ENCODE measurements at regions not wholly inside any gene's neighbourhood (a gene's known extent, or its start where the extent isn't known, plus 50 kb on each side); places are given as distances from the start of the nearest gene placed in this dataset.

GRCh38 chr15:70172124-70172523, 74.4 kb upstream of the TLE3 start:
- TF ChIP-seq, protein P1, sequence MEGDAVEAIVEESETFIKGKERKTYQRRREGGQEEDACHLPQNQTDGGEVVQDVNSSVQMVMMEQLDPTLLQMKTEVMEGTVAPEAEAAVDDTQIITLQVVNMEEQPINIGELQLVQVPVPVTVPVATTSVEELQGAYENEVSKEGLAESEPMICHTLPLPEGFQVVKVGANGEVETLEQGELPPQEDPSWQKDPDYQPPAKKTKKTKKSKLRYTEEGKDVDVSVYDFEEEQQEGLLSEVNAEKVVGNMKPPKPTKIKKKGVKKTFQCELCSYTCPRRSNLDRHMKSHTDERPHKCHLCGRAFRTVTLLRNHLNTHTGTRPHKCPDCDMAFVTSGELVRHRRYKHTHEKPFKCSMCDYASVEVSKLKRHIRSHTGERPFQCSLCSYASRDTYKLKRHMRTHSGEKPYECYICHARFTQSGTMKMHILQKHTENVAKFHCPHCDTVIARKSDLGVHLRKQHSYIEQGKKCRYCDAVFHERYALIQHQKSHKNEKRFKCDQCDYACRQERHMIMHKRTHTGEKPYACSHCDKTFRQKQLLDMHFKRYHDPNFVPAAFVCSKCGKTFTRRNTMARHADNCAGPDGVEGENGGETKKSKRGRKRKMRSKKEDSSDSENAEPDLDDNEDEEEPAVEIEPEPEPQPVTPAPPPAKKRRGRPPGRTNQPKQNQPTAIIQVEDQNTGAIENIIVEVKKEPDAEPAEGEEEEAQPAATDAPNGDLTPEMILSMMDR (IDR thresholded peaks at IDR 0.05): no peak
- TF ChIP-seq POLR2AphosphoS5 (IDR thresholded peaks at IDR 0.05; ENCODE audit: insufficient read depth in 1 of 2, low read depth in 1 of 2) (no peak), POLR2A (IDR thresholded peaks at IDR 0.05) (no peak)
